ACC112 (cell line): ENCODE measurements at regions not wholly inside any gene's neighbourhood (a gene's known extent, or its start where the extent isn't known, plus 50 kb on each side); places are given as distances from the start of the nearest gene placed in this dataset.

Experiments used
- H2AFZ ChIP-seq: fragments of 200-600 bp; sonication (generic); one replicate; pipeline ENCODE4 v1.6.0; 2017; ENCODE audit warnings: antibody characterized with exemption, low read length; ENCODE audit not compliant: unreplicated experiment
- H3K27ac ChIP-seq: fragments of 200-600 bp; sonication (generic); 2 replicates; pipeline ENCODE4 v1.5.1; 2014; ENCODE audit warnings: low read depth, mild to moderate bottlenecking, antibody characterized with exemption, low read length, moderate library complexity
- H3K27me3 ChIP-seq: fragments of 200-600 bp; sonication (generic); 2 replicates; pipeline ENCODE4 v1.6.1; 2014; ENCODE audit warnings: mild to moderate bottlenecking, antibody characterized with exemption, low read length, moderate library complexity, mixed read lengths; ENCODE audit not compliant: insufficient read depth
- H3K36me3 ChIP-seq: fragments of 200-600 bp; sonication (generic); 2 replicates; pipeline ENCODE4 v1.6.1; 2016; ENCODE audit warnings: mild to moderate bottlenecking, antibody characterized with exemption, low read length, moderate library complexity, mixed read lengths; ENCODE audit not compliant: insufficient read depth
- H3K4me1 ChIP-seq: fragments of 200-600 bp; sonication (generic); one replicate; pipeline ENCODE4 v1.6.1; 2016; ENCODE audit warnings: low read length, mixed read lengths; ENCODE audit not compliant: insufficient read depth, unreplicated experiment, control insufficient read depth
- H3K4me3 ChIP-seq: fragments of 200-600 bp; sonication (generic); 2 replicates; pipeline ENCODE4 v1.5.1; 2014; ENCODE audit warnings: mild to moderate bottlenecking, low read depth, low read length
- H3K79me2 ChIP-seq: fragments of 200-600 bp; sonication (generic); one replicate; pipeline ENCODE4 v1.6.0; 2016; ENCODE audit warnings: low read length; ENCODE audit not compliant: control insufficient read depth, unreplicated experiment, insufficient read depth

DNA sequence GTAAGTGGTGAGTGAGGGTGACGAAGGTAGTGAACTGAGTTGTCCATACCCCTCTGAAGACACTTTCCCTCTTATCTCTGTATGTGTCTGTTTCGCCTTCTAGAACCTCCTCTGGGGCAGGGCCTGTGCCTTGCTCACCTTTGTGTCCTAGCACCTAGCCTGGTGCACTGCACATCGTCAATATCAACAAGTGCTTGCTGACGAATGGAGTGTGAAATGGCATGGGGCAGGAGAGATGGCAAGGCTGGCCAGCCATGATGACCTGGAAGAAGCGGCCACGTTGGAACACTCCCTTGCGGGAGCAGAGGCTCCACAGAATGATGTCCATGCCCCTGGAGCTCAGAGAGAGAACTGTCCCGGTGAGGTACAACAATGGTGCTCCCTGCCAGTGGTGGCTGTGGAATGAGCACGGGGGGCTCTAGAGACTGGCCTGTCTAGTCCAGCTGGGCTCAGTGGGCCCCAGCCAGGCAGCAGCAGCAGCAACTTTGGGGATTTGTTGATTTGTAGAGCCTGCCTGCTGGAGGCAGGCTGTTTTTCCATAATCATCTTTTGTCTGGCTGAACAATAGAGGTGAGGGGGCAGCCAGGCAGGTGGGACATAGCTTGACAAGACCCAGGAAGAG lies 112.2 kb upstream of the PJA1 start:
- H3K4me3 ChIP-seq = no peak overlapping the region
- no peak overlapping the region for H3K27ac ChIP-seq
- H2AFZ ChIP-seq = no peak overlapping the region
- no peaks in the 10 kb centered on the region for H3K4me1 ChIP-seq
- H3K36me3 ChIP-seq = no peaks in the 10 kb centered on the region
- H3K27me3 ChIP-seq = peaks cover 9% of the 10 kb centered on the region
- H3K79me2 ChIP-seq = no peaks in the 10 kb centered on the region

GRCh38 chrX:69268611-69269010 lies 103.4 kb upstream of the PJA1 start:
- Histone ChIP-seq H3K4me3 (no peak overlapping the region), H3K27me3 (no peaks in the 10 kb centered on the region), H3K79me2 (no peaks in the 10 kb centered on the region), H2AFZ (no peak overlapping the region), H3K4me1 (no peaks in the 10 kb centered on the region), H3K27ac (no peak overlapping the region), H3K36me3 (no peaks in the 10 kb centered on the region)

DNA sequence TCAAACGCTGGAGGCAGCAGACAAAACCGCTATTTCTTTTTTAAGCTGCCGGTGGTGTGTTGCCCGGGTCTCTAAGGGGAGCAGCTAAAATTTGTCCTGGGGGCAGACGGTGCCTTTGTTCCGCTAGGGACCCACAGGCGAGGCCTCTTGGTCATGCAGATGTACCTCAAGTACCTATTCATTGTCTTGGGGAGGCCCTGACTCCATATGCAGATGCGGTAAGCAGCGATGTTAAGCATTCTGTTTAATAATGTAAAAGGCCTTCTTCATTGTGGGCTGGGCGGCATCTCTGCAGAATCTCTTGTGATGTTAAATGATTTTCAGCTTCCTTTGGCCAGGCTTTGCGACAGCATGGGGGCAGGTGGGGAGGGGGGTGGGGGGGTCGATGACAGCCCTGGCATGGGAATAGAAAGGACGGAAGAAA lies 98.9 kb upstream of the PJA1 start:
- no peak overlapping the region for H3K4me3 ChIP-seq

GRCh38 chrX:69263251-69263820 lies 98.1 kb upstream of the PJA1 start:
- no peaks in the 10 kb centered on the region for H3K4me1 ChIP-seq
- H3K27ac ChIP-seq = no peak overlapping the region
- H3K79me2 ChIP-seq = no peaks in the 10 kb centered on the region
- peaks cover 3% of the 10 kb centered on the region; the same call in 1 of the 2 replicates for H3K27me3 ChIP-seq
- H2AFZ ChIP-seq = no peak overlapping the region
- no peak overlapping the region for H3K4me3 ChIP-seq
- H3K36me3 ChIP-seq = no peaks in the 10 kb centered on the region

More for the DNA sequence above, 98.9 kb upstream of the PJA1 start:
- Histone ChIP-seq H3K27ac (no peak overlapping the region), H3K4me1 (no peaks in the 10 kb centered on the region), H2AFZ (no peak overlapping the region), H3K36me3 (no peaks in the 10 kb centered on the region), H3K27me3 (peaks cover 3% of the 10 kb centered on the region; the same call in 1 of the 2 replicates), H3K79me2 (no peaks in the 10 kb centered on the region)

DNA sequence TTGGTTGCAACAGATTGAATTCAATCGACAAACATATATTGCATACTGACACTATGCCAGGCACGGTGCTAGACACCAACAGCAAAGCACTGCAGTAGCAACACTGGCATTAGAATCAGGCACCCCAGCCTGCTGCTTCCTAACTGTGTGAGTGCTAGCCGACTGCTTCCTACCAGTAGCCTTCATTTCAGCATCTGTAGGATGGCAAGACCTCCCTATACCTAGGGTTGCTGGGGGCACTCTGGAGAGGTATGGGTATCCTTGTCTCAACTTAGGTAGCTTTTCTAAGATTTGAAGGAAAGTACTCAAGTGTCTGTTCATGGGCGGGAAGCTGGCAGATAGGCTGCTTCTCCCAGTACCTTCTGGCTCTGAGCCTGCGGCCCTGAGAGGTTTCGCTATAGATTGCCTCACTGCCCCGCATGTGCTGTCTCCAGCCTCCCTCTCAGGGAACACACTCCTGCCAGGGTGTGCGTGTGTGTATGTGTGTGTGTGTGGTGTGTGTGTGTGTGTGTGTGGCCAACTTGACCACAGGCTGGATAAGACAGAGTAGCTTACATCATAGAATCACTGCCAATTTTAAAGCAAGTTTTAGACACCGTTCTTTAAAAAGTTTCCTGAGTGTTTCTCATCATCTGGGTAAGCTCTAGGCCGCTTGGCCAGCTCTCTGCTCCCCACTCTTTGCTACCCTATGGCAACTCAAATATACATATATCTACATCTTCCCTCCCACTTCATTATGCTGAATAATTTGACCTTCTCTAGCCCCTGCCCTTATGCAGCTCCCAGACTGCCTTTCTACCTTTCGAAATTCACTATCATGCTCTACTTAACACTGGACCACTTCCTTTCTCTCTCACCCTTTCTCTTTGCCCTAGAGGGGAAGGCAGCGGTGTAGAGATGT lies 97.0 kb upstream of the PJA1 start:
- H3K36me3 ChIP-seq = no peaks in the 10 kb centered on the region
- H3K4me3 ChIP-seq = no peak overlapping the region
- H3K4me1 ChIP-seq = no peaks in the 10 kb centered on the region
- H3K79me2 ChIP-seq = no peaks in the 10 kb centered on the region
- no peak overlapping the region for H2AFZ ChIP-seq
- H3K27ac ChIP-seq = no peak overlapping the region
- H3K27me3 ChIP-seq = peaks cover 3% of the 10 kb centered on the region; the same call in 1 of the 2 replicates

- no peak overlapping the region for H3K27ac ChIP-seq
These were observed 94.9 kb upstream of the PJA1 start for GRCh38 chrX:69260169-69260568.

DNA sequence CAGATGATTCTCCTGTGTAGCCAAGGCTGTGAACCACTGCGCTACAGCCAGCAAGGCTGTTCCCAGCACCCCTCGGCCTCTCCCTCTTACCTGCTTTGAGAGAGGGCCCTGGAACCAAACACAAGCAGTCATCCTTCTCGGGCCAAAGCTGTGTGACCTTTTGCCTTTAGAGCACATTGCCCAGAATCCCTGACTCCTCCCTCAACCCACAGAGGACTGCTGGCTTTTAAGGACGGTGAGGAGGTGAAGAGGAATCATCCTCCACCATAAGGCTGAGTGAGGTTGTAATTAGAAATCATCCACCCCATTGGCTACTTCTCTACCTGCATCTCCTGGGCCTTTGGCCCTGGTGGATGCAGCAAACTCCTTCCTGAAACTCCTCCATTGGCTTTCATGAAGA lies 93.6 kb upstream of the PJA1 start:
- H2AFZ ChIP-seq = no peak overlapping the region
- H3K4me3 ChIP-seq = no peak overlapping the region
- H3K36me3 ChIP-seq = no peaks in the 10 kb centered on the region
- peaks cover 3% of the 10 kb centered on the region; the same call in 1 of the 2 replicates for H3K27me3 ChIP-seq
- H3K4me1 ChIP-seq = no peaks in the 10 kb centered on the region
- H3K27ac ChIP-seq = no peak overlapping the region
- no peaks in the 10 kb centered on the region for H3K79me2 ChIP-seq

More at GRCh38 chrX:69260169-69260568, 94.9 kb upstream of the PJA1 start:
- Histone ChIP-seq H3K4me1 (no peaks in the 10 kb centered on the region), H3K27me3 (peaks cover 3% of the 10 kb centered on the region; the same call in 1 of the 2 replicates), H2AFZ (no peak overlapping the region), H3K79me2 (no peaks in the 10 kb centered on the region), H3K36me3 (no peaks in the 10 kb centered on the region), H3K4me3 (no peak overlapping the region)

DNA sequence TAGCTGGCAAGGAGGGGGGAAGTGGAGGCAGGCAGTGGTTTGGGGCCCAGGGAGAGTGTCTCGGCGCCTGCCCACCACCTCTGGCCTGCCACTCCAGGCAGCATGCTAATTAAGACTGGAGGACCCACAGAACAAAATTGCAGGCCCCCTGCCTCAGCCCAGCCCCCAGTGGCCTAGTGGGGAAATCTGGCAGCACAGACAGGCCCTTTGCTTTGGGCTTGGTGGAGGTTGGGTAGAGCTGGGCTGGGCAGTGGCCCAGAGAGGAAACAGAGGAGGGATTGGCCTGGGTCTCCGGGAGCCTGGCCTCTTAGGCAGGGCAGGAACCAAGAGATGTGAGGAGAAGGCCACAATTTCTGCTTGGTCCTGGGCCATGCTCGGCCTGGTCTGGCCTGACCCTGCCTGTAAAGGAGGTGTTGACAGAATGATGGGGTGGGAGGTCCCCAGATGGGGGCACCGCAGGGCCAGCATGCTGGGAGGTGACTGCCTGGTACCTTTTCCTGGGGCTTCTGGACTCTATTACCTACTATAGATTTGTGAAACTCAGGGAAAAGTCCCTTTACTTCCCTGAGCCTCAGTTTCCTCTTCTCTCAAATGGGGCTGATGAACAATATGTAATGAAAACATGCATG lies 92.4 kb upstream of the PJA1 start:
- Histone ChIP-seq H3K27ac (no peak overlapping the region), H2AFZ (no peak overlapping the region), H3K36me3 (no peaks in the 10 kb centered on the region), H3K4me3 (no peak overlapping the region), H3K79me2 (no peaks in the 10 kb centered on the region), H3K27me3 (peaks cover 3% of the 10 kb centered on the region; the same call in 1 of the 2 replicates), H3K4me1 (no peaks in the 10 kb centered on the region)

DNA sequence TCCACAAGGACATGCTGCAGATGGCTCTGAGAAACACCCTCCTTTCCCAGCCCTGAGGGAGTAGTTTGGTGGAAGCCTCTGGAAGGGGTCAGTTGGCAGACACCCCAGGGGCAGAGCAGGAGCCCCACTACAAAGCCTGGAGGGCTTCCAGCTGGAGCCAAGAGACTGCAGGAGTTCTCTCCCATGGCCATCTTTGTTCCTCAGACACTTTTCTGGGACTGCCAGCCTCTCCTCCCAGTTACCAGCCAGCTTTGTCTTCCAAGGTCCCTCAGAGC lies 91.0 kb upstream of the PJA1 start:
- Histone ChIP-seq H2AFZ (no peak overlapping the region), H3K27me3 (no peaks in the 10 kb centered on the region), H3K4me1 (no peaks in the 10 kb centered on the region), H3K79me2 (no peaks in the 10 kb centered on the region), H3K4me3 (no peak overlapping the region), H3K27ac (no peak overlapping the region), H3K36me3 (no peaks in the 10 kb centered on the region)

DNA sequence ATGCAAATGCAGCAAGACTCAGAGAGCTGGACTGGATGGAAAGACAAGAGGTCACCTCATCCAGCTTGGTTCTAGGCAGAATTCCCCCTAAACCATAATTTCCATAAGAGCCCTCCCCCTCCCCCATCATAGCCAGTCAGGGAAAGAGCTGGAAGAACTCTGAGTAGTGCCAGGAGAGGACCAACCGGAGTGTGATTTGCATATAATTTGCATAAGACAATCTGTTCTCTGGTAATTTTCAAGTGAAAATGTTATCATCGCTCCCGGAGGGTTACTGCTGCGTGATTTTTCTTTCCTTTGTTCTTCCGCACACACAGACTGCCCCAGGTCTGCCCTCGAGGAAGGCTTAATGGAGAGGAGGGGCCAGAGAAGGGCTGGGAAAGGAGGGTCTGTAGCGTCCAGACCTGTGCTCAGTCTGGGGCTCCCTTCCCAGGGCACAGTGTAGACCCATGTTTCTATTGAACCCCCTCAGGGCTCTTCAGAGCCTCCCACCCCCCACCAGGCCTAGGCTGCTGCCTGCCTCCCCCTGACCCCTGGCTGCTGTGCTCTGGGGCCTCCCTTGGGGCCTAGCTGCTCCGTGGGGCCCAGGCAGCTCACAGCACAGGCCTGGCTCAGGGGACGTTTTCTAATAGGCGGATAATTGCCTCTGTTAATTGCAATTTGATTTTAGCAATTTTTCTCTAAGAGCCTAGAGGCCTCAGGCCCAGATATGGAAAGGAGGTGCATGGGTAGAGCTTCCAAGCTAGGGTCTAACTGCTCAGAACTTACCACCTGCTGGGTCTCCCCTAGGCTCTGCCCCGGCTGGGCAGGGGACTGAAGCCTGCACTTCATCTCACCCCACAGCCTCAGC lies 90.4 kb upstream of the PJA1 start:
- Histone ChIP-seq H3K4me1 (no peaks in the 10 kb centered on the region), H3K27ac (no peak overlapping the region), H2AFZ (no peak overlapping the region), H3K27me3 (no peaks in the 10 kb centered on the region), H3K36me3 (no peaks in the 10 kb centered on the region), H3K79me2 (no peaks in the 10 kb centered on the region), H3K4me3 (no peak overlapping the region)
